Endothelial cell of umbilical vein (primary cell): ENCODE measurements at regions not wholly inside any gene's neighbourhood (a gene's known extent, or its start where the extent isn't known, plus 50 kb on each side); places are given as distances from the start of the nearest gene placed in this dataset.

Source experiments
- CTCF ChIP-seq, 2 donors: IDR thresholded peaks; 1 replicate in 1 of 2; 2 replicates in 1 of 2; pipeline ENCODE4 v1.5.1; 2011; ENCODE audit warnings: low read length in 2 of 2, mild to moderate bottlenecking in 2 of 2, moderate library complexity in 2 of 2, control low read depth in 1 of 2, inconsistent platforms in 1 of 2, low read depth in 1 of 2; ENCODE audit not compliant: insufficient read depth in 1 of 2; ENCODE audit errors: extremely low read depth in 1 of 2
- EZH2 ChIP-seq: IDR thresholded peaks from 2 replicates; pipeline ENCODE4 v1.6.1; 2012; ENCODE audit warnings: borderline replicate concordance, low read depth, mild to moderate bottlenecking, moderate library complexity, low read length, inconsistent platforms; ENCODE audit not compliant: severe bottlenecking
- JUN ChIP-seq: IDR thresholded peaks from 2 replicates; pipeline ENCODE4 v1.6.1; 2011; ENCODE audit warnings: borderline replicate concordance, low read depth; ENCODE audit not compliant: insufficient read length, insufficient read depth
- MAX ChIP-seq: IDR thresholded peaks from 2 replicates; pipeline ENCODE4 v1.6.1; 2011; ENCODE audit not compliant: insufficient read depth, insufficient read length
- POLR2A ChIP-seq: IDR thresholded peaks from 2 replicates; pipeline ENCODE4 v1.6.1; 2012; ENCODE audit warnings: low read depth, mild to moderate bottlenecking, control low read depth, low read length

- no peak for TF ChIP-seq POLR2A
- no peak for TF ChIP-seq EZH2
- TF ChIP-seq CTCF (IDR thresholded peaks at IDR 0.05; ENCODE audit: extremely low read depth in 1 of 2, insufficient read depth in 1 of 2, low read depth in 1 of 2, low read length in 2 of 2) = no peak
- TF ChIP-seq MAX = no peak
- no peak for TF ChIP-seq JUN
These were observed 127.1 kb upstream of the XIST start for GRCh38 chrX:73979551-73980131.
